CD4-positive, alpha-beta T cell treated with Interleukin-6 for 4 hours (primary cell): ENCODE measurements at regions not wholly inside any gene's neighbourhood (a gene's known extent, or its start where the extent isn't known, plus 50 kb on each side); places are given as distances from the start of the nearest gene placed in this dataset.
"Not testable (repeated sequence)": the region's sequence is repeated elsewhere in the genome, so short reads cannot be mapped to it uniquely, and the experiment has no call there.

Experiments used
- DNase-seq: peaks from one replicate; pipeline ENCODE4 v3.0.0-alpha.2; 2020; ENCODE audit warnings: mixed read lengths

GRCh38 chr10:78443900-78444571 lies 410.4 kb downstream of the RPS24 start:
- DNase-seq: no peak

GRCh38 chr10:78444741-78445140 lies 411.1 kb downstream of the RPS24 start:
- not testable (repeated sequence) for DNase-seq

- DNase-seq: no peak
Observed at GRCh38 chr10:78445308-78445707, 411.6 kb downstream of the RPS24 start.

- DNase-seq: no peak
Observed at GRCh38 chr10:78448470-78448869, 414.8 kb downstream of the RPS24 start.

- no peak for DNase-seq
Observed at GRCh38 chr10:78448994-78449418, 415.3 kb downstream of the RPS24 start.

- no peak for DNase-seq
Observed at GRCh38 chr10:78449554-78449953, 415.9 kb downstream of the RPS24 start.

- DNase-seq: no peak
Observed at GRCh38 chr10:78450239-78450638, 416.6 kb downstream of the RPS24 start.

GRCh38 chr10:78450807-78451485 lies 417.3 kb downstream of the RPS24 start:
- no peak for DNase-seq

- no peak for DNase-seq
Observed at GRCh38 chr10:78451592-78451991, 417.9 kb downstream of the RPS24 start.

- DNase-seq: no peak
Observed at GRCh38 chr10:78454123-78454645, 420.5 kb downstream of the RPS24 start.

GRCh38 chr10:78455236-78455635 lies 421.6 kb downstream of the RPS24 start:
- DNase-seq: no peak

GRCh38 chr10:78455811-78456210 lies 422.1 kb downstream of the RPS24 start:
- DNase-seq: no peak

- no peak for DNase-seq
Observed at GRCh38 chr10:78456649-78457400, 423.2 kb downstream of the RPS24 start.

GRCh38 chr10:78457804-78458482 lies 424.3 kb downstream of the RPS24 start:
- no peak for DNase-seq

GRCh38 chr10:78458983-78459638 lies 425.4 kb downstream of the RPS24 start:
- no peak for DNase-seq

- DNase-seq: no peak
Observed at GRCh38 chr10:78459639-78460037, 426.0 kb downstream of the RPS24 start.

GRCh38 chr10:78460204-78460603 lies 426.5 kb downstream of the RPS24 start:
- DNase-seq: no peak

GRCh38 chr10:78461333-78461732 lies 427.7 kb downstream of the RPS24 start:
- DNase-seq: no peak

- DNase-seq: no peak
Observed at GRCh38 chr10:78462176-78462575, 428.5 kb downstream of the RPS24 start.

- no peak for DNase-seq
Observed at GRCh38 chr10:78462726-78463228, 429.1 kb downstream of the RPS24 start.

GRCh38 chr10:78464118-78464855 lies 430.6 kb downstream of the RPS24 start:
- DNase-seq: no peak
